BJ (cell line): ENCODE measurements at regions not wholly inside any gene's neighbourhood (a gene's known extent, or its start where the extent isn't known, plus 50 kb on each side); places are given as distances from the start of the nearest gene placed in this dataset.
"Not testable (repeated sequence)": the region's sequence is repeated elsewhere in the genome, so short reads cannot be mapped to it uniquely, and the experiment has no call there.

ENCODE experiments used
- CTCF ChIA-PET: fragments of 350-600 bp; formaldehyde crosslinking; extraction: SDS; loops from one replicate; lab custom pipeline; 2021; ENCODE audit warnings: antibody characterized with exemption, inconsistent platforms; lab: Yijun Ruan, JAX
- POLR2A ChIA-PET: fragments of 300-600 bp; sonication (Branson Sonifier 250); formaldehyde crosslinking; extraction: SDS; loops from one replicate; lab custom pipeline; 2021; ENCODE audit warnings: antibody characterized with exemption; lab: Charles Lee
- DNase-seq: peaks from one replicate; pipeline ENCODE4 v3.0.0-alpha.2; 2011; ENCODE audit warnings: low read depth
- H3K27me3 ChIP-seq: 2 replicates; pipeline ENCODE4 v1.6.0; 2011; ENCODE audit warnings: low read length; ENCODE audit not compliant: control insufficient read depth, insufficient read depth
- H3K36me3 ChIP-seq: 2 replicates; pipeline ENCODE4 v1.5.1; 2011; ENCODE audit warnings: low read length; ENCODE audit not compliant: control insufficient read depth, insufficient read depth
- H3K4me3 ChIP-seq: 2 replicates; pipeline ENCODE4 v1.5.1; 2011; ENCODE audit warnings: low read depth, mild to moderate bottlenecking, control low read depth, low read length

GRCh38 chr1:120629832-120630455 is 93.8 kb upstream of the NBPF26 start:
- H3K4me3 ChIP-seq, POLR2A ChIA-PET, H3K36me3 ChIP-seq, H3K27me3 ChIP-seq, CTCF ChIA-PET, DNase-seq: not testable (repeated sequence)

DNA sequence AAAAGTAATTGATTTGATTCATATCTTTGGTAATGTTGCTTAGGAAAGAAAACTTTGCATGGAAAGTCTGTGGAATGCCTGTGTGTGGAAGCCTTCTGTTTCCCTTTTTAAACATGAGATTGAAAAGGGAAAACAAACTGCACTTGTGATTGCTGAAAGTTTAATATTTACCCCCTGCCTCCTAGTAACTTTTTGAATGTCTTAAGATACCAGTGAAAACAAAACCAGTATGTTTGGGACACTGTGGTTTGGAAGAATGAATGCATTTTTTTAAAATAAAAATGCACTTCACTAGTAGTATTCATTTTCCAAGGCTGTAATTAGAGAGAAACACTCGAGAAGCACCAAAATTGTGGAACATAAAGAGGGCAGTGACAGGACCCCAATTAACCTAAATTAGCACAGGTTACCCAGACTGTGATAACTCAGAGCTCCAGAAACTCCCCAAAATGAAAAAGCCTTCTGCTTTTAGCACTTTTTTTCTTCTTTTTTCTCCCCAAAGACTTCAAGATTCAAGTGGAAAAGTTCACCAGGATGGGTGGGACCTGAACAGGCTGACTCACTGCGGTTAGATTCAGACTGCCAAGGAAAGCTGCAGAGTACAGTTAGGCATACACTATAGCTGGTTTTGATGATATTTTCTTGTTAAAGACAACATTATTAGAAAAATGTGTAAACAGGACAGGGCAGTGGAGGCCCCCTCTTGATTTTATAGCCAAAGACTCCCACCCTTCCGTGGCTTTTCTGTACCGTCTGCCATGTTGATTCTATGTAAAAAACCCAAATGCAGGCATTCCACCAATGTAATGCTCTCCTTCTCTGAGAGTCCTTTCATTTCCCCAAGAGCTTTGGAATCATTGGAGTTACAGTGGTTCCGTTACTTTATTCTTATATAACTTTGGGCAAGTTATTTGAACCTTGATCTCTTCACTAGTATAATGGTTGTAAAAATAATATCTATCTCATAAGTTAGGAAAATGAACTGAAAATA is 88.6 kb upstream of the NBPF26 start:
- H3K4me3 ChIP-seq, H3K36me3 ChIP-seq, CTCF ChIA-PET, DNase-seq, POLR2A ChIA-PET, H3K27me3 ChIP-seq: not testable (repeated sequence)

DNA sequence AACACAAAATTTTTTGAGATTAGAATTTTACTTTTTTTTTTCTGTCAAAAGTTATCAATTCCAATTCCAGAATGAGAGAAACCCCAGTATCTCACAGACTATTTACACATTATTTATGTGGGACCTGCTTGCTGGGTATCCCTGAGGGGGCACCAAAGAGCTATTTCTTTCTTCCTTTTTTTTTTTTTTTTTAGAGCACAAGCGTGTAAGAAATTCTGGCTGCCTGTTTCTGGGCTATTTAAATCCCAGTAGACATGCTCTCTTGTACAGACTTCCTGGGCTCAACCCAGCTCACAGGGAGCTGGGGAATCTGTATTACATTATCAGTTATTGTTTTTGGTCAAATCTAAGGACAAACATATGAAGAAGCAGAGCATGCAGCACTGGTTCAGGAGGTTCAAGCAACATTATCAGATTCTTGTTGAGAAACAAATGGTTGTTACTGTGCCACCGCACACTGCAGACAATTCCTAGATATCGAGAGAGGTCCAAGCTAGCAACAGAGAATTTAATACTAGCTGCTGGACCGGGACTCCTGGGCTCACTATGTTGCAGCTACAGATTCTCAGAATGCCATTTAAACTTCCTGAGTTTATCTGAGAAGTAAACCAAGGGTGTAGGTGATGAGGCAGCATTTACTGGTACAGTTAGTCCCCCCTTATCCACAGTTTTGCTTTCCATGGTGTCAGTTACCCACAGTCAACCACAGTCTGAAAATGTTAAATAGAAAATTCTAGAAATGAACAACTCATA is 83.3 kb upstream of the NBPF26 start:
- H3K27me3 ChIP-seq, H3K4me3 ChIP-seq, POLR2A ChIA-PET, CTCF ChIA-PET, DNase-seq, H3K36me3 ChIP-seq: not testable (repeated sequence)

GRCh38 chr1:120641014-120641302 is 82.8 kb upstream of the NBPF26 start:
- POLR2A ChIA-PET, result not testable (repeated sequence)

GRCh38 chr1:120647182-120647581 is 76.6 kb upstream of the NBPF26 start:
- H3K4me3 ChIP-seq, DNase-seq, CTCF ChIA-PET, POLR2A ChIA-PET, H3K36me3 ChIP-seq, H3K27me3 ChIP-seq: not testable (repeated sequence)

More at GRCh38 chr1:120641014-120641302, 82.8 kb upstream of the NBPF26 start:
- DNase-seq, H3K4me3 ChIP-seq, CTCF ChIA-PET, H3K36me3 ChIP-seq, H3K27me3 ChIP-seq: not testable (repeated sequence)

DNA sequence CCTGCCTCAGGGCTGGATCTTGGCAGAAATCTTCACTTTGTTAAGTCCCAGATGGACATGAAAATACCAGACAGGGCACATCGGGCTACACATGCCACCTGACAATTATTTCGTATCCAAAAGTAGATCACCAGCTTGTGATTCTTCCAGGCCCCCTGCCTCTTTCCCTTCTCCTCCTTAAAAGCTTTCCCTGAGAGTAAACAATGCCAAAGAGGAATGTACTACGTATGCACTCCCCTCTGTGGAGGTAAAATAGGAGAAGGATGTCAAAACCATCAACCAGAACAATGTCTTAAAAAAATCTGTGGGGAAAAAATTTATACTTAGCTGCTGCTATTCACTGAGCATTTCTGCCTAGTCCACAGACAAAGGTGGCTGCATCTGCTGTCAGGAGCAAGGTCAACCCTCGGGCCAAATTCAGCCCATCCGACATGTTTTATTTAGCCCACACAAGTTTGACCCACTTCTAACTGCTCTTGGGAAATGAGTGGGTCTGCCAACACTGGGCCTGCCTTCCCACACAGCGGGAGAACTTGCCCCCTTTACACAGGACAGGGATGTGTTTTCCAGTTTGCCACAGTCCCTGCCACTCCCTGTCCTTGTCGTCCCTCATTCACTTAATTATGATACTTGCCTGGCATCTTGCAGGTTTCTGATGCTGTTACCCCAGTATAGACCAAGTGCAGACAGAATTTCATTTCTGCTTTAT is 74.7 kb upstream of the NBPF26 start:
- CTCF ChIA-PET, DNase-seq, H3K27me3 ChIP-seq, H3K4me3 ChIP-seq, H3K36me3 ChIP-seq, POLR2A ChIA-PET: not testable (repeated sequence)

GRCh38 chr1:120649730-120650129 is 74.0 kb upstream of the NBPF26 start:
- CTCF ChIA-PET, H3K36me3 ChIP-seq, DNase-seq: not testable (repeated sequence)

DNA sequence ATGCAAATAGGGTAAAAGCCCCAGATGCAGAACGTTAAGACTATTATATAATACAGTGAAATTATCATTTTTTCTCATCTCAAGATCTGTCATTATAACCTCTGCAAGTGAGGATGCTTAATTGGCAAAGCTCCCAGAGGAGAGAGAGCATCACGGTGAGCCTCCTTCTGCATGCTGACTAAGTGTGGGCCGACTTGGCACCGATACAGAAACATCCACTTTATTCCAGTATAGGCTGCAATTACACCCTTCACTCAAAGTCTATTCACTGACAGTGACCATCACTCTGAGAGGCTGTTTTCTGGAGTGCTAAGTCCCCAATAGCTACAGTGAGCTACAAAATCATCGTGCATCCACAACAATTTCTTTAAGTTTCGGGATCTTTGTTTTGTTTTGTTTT is 69.6 kb upstream of the NBPF26 start:
- DNase-seq, H3K4me3 ChIP-seq, H3K27me3 ChIP-seq, POLR2A ChIA-PET, CTCF ChIA-PET, H3K36me3 ChIP-seq: not testable (repeated sequence)

More at GRCh38 chr1:120649730-120650129, 74.0 kb upstream of the NBPF26 start:
- H3K27me3 ChIP-seq, H3K4me3 ChIP-seq, POLR2A ChIA-PET: not testable (repeated sequence)

DNA sequence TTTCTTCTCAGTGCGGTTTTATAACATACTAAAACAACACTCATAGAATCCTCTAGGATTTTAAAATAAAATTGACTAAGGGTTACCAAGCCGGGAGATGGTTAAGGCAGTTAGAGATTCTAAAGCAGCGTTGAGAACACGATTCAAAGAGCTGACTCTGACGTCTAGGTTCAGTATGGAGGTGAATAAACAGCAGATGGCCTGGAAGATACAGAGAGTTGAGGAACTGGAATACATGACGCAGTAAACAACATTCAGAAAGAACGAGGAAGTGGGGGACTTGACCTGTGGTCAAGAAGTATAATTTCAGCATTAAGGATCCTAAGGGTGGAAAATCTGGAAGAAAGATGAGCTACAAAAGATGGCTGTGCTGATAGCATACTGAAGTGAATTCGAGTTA is 68.4 kb upstream of the NBPF26 start:
- POLR2A ChIA-PET, H3K36me3 ChIP-seq, H3K27me3 ChIP-seq, H3K4me3 ChIP-seq, DNase-seq, CTCF ChIA-PET: not testable (repeated sequence)

DNA sequence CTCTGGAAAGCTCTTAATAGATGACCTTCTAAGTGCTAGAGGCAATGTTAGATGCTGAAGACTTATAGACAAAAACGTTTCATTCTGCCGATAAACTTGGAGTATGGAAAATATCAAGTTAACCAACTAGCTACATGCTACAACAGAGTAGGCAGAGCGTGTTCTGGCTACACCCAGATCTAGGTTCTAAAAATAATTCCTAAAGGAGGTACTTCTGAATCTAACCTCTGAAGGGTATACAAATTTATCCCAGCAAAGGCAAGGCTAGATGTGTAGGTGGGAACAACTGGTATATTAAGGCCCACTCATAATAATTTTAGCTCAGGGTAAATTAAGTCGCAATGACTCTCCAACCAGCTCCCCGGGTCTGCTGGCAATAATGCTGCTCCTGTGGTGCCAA is 67.6 kb upstream of the NBPF26 start:
- DNase-seq, CTCF ChIA-PET, H3K36me3 ChIP-seq, H3K4me3 ChIP-seq, H3K27me3 ChIP-seq, POLR2A ChIA-PET: not testable (repeated sequence)

DNA sequence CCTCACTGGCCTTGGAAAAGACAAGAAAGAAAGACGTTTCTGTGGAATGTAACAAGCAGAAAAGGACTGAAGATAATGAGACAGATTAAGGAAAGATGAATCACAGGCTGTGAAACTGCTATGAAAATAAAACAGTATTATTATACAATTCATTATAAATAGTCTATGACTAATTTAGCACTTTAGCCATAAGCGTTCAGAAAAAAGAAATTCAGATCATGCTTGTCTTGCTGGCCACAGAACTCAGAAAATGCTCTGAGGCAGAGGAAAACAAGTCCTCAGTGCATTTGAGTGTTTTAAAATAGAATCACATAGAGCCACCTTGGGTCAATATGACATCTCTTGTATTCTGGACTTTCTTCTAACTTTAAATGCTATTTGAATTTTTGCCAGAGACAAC is 65.9 kb upstream of the NBPF26 start:
- CTCF ChIA-PET, POLR2A ChIA-PET, DNase-seq: not testable (repeated sequence)

GRCh38 chr1:120658622-120659021 is 65.1 kb upstream of the NBPF26 start:
- POLR2A ChIA-PET, H3K27me3 ChIP-seq: not testable (repeated sequence)

More for the DNA sequence above, 65.9 kb upstream of the NBPF26 start:
- H3K36me3 ChIP-seq, H3K4me3 ChIP-seq, H3K27me3 ChIP-seq: not testable (repeated sequence)

More at GRCh38 chr1:120658622-120659021, 65.1 kb upstream of the NBPF26 start:
- H3K36me3 ChIP-seq, DNase-seq, H3K4me3 ChIP-seq, CTCF ChIA-PET: not testable (repeated sequence)
